ENCODE measurements at regions not wholly inside any gene's neighbourhood (a gene's known extent, or its start where the extent isn't known, plus 50 kb on each side); places are given as distances from the start of the nearest gene placed in this dataset.

DNA sequence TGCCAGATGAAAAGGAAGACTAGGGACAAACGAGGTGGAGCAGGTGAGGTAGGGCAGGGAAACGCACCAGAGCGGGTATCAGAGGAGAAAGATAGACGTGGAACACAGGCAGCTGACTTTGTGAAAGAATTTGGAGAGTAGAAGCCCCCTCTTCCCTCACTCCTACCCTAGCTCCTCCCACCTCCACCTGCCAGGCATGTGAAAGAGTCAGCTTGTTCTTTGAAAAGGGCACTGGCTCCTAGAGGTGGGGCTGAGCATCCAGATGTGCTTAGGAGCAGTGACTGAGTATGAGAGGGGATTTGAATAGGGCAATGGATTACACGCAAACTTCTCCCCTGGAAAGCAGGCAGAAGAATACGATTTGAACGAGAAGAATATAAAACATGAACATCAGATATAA is 174.2 kb upstream of the INHBA start:
- TF ChIP-seq, protein P1, sequence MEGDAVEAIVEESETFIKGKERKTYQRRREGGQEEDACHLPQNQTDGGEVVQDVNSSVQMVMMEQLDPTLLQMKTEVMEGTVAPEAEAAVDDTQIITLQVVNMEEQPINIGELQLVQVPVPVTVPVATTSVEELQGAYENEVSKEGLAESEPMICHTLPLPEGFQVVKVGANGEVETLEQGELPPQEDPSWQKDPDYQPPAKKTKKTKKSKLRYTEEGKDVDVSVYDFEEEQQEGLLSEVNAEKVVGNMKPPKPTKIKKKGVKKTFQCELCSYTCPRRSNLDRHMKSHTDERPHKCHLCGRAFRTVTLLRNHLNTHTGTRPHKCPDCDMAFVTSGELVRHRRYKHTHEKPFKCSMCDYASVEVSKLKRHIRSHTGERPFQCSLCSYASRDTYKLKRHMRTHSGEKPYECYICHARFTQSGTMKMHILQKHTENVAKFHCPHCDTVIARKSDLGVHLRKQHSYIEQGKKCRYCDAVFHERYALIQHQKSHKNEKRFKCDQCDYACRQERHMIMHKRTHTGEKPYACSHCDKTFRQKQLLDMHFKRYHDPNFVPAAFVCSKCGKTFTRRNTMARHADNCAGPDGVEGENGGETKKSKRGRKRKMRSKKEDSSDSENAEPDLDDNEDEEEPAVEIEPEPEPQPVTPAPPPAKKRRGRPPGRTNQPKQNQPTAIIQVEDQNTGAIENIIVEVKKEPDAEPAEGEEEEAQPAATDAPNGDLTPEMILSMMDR (IDR thresholded peaks at IDR 0.05 in 2 of 3, conservative IDR thresholded peaks at IDR 0.05 in 1 of 3; ENCODE audit: borderline replicate concordance in 1 of 3, insufficient read depth in 1 of 3, low read depth in 2 of 3, low read length in 2 of 3) = no peak
- no peak for TF ChIP-seq SRF (IDR thresholded peaks at IDR 0.05; ENCODE audit: low read depth)
- TF ChIP-seq ZFX (IDR thresholded peaks at IDR 0.05) = no peak
- TF ChIP-seq TCF7L2 (IDR thresholded peaks at IDR 0.05; ENCODE audit: borderline replicate concordance, extremely low read depth, insufficient read depth, insufficient read length) = no peak
- no peak for TF ChIP-seq POLR2AphosphoS5 (IDR thresholded peaks at IDR 0.05; ENCODE audit: low read depth, low read length)
- TF ChIP-seq POLR2A (IDR thresholded peaks at IDR 0.05; ENCODE audit: borderline replicate concordance, extremely low read depth, insufficient read depth, insufficient read length) = no peak
- no peak for TF ChIP-seq JUND (IDR thresholded peaks at IDR 0.05)
- no peak for TF ChIP-seq ZNF274 (IDR thresholded peaks at IDR 0.05; ENCODE audit: low read depth, low read length)
- TF ChIP-seq EZH2 (IDR thresholded peaks at IDR 0.05) = no peak
- TF ChIP-seq, protein P2, sequence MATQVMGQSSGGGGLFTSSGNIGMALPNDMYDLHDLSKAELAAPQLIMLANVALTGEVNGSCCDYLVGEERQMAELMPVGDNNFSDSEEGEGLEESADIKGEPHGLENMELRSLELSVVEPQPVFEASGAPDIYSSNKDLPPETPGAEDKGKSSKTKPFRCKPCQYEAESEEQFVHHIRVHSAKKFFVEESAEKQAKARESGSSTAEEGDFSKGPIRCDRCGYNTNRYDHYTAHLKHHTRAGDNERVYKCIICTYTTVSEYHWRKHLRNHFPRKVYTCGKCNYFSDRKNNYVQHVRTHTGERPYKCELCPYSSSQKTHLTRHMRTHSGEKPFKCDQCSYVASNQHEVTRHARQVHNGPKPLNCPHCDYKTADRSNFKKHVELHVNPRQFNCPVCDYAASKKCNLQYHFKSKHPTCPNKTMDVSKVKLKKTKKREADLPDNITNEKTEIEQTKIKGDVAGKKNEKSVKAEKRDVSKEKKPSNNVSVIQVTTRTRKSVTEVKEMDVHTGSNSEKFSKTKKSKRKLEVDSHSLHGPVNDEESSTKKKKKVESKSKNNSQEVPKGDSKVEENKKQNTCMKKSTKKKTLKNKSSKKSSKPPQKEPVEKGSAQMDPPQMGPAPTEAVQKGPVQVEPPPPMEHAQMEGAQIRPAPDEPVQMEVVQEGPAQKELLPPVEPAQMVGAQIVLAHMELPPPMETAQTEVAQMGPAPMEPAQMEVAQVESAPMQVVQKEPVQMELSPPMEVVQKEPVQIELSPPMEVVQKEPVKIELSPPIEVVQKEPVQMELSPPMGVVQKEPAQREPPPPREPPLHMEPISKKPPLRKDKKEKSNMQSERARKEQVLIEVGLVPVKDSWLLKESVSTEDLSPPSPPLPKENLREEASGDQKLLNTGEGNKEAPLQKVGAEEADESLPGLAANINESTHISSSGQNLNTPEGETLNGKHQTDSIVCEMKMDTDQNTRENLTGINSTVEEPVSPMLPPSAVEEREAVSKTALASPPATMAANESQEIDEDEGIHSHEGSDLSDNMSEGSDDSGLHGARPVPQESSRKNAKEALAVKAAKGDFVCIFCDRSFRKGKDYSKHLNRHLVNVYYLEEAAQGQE (IDR thresholded peaks at IDR 0.05; ENCODE audit: low read depth) = no peak
- TF ChIP-seq ELF1 (IDR thresholded peaks at IDR 0.05; ENCODE audit: borderline replicate concordance, low read depth) = no peak
